ENCODE measurements at regions not wholly inside any gene's neighbourhood (a gene's known extent, or its start where the extent isn't known, plus 50 kb on each side); places are given as distances from the start of the nearest gene placed in this dataset.

- H3K9ac ChIP-seq (ENCODE audit: low read length), result no peak overlapping the region
Observed at GRCh38 chr4:71691416-71692073, 92.3 kb downstream of the GC start.

GRCh38 chr4:71689822-71690221 lies 94.1 kb downstream of the GC start:
- Histone ChIP-seq H3K4me3 (ENCODE audit: insufficient read depth in 1 of 2, low read depth in 1 of 2, low read length in 2 of 2) (no peak overlapping the region), H3K79me1 (replicated peaks; ENCODE audit: low read length, poor library complexity, severe bottlenecking) (no peaks in the 10 kb centered on the region), H3K4me2 (ENCODE audit: low read length, poor library complexity, severe bottlenecking) (no peak overlapping the region), H2BK12ac (ENCODE audit: low read length in 2 of 2) (no peak overlapping the region), H3K18ac (ENCODE audit: low read depth in 1 of 2, low read length in 2 of 2) (no peak overlapping the region), H3K23ac (ENCODE audit: low read length in 2 of 2) (no peak overlapping the region), H3K27me3 (ENCODE audit: control insufficient read depth in 1 of 2, insufficient read depth in 1 of 2, low read length in 2 of 2) (peaks cover 0 to 2% of the 10 kb centered on the region in 2 experiments), H3K14ac (ENCODE audit: low read length in 2 of 2) (no peak overlapping the region), H4K8ac (ENCODE audit: low read length) (no peak overlapping the region), H2BK120ac (ENCODE audit: low read depth, low read length) (no peak overlapping the region), H3K4me1 (ENCODE audit: control insufficient read depth, insufficient read depth, low read depth, low read length) (no peaks in the 10 kb centered on the region), H3K9me3 (ENCODE audit: control insufficient read depth, low read length) (no peaks in the 10 kb centered on the region), H2BK5ac (ENCODE audit: low read depth, low read length, poor library complexity, severe bottlenecking) (no peak overlapping the region), H2AFZ (ENCODE audit: low read depth, low read length) (no peak overlapping the region), H3K4ac (ENCODE audit: low read depth in 1 of 2, low read length in 2 of 2) (no peak overlapping the region), H3K36me3 (ENCODE audit: control insufficient read depth in 1 of 2, insufficient read depth in 2 of 2, low read depth in 1 of 2, low read length in 2 of 2) (no peaks in the 10 kb centered on the region), H2BK15ac (ENCODE audit: low read depth, poor library complexity, severe bottlenecking) (no peak overlapping the region), H4K91ac (ENCODE audit: low read length) (no peak overlapping the region), H2AK5ac (ENCODE audit: low read length, severe bottlenecking) (no peak overlapping the region), H3K27ac (ENCODE audit: low read length, poor library complexity, severe bottlenecking) (no peak overlapping the region), H3K9ac (ENCODE audit: low read length) (no peak overlapping the region)
- WGBS, result 100% methylated on average over 4 of the region's 4 CpGs
- no peak for DNase-seq

More at GRCh38 chr4:71691416-71692073, 92.3 kb downstream of the GC start:
- Histone ChIP-seq H3K79me1 (replicated peaks; ENCODE audit: low read length, poor library complexity, severe bottlenecking) (no peaks in the 10 kb centered on the region), H3K14ac (ENCODE audit: low read length in 2 of 2) (no peak overlapping the region), H3K18ac (ENCODE audit: low read depth in 1 of 2, low read length in 2 of 2) (no peak overlapping the region), H2BK12ac (ENCODE audit: low read length in 2 of 2) (no peak overlapping the region), H3K4me2 (ENCODE audit: low read length, poor library complexity, severe bottlenecking) (no peak overlapping the region), H3K4ac (ENCODE audit: low read depth in 1 of 2, low read length in 2 of 2) (no peak overlapping the region), H3K27ac (ENCODE audit: low read length, poor library complexity, severe bottlenecking) (no peak overlapping the region), H3K9me3 (ENCODE audit: control insufficient read depth, low read length) (no peaks in the 10 kb centered on the region), H3K27me3 (ENCODE audit: control insufficient read depth in 1 of 2, insufficient read depth in 1 of 2, low read length in 2 of 2) (peaks cover 0 to 2% of the 10 kb centered on the region in 2 experiments), H3K23ac (ENCODE audit: low read length in 2 of 2) (no peak overlapping the region), H3K4me3 (ENCODE audit: insufficient read depth in 1 of 2, low read depth in 1 of 2, low read length in 2 of 2) (no peak overlapping the region), H2BK5ac (ENCODE audit: low read depth, low read length, poor library complexity, severe bottlenecking) (no peak overlapping the region), H3K4me1 (ENCODE audit: control insufficient read depth, insufficient read depth, low read depth, low read length) (no peaks in the 10 kb centered on the region), H2BK120ac (ENCODE audit: low read depth, low read length) (no peak overlapping the region), H4K8ac (ENCODE audit: low read length) (no peak overlapping the region), H2AK5ac (ENCODE audit: low read length, severe bottlenecking) (no peak overlapping the region), H3K36me3 (ENCODE audit: control insufficient read depth in 1 of 2, insufficient read depth in 2 of 2, low read depth in 1 of 2, low read length in 2 of 2) (no peaks in the 10 kb centered on the region), H4K91ac (ENCODE audit: low read length) (no peak overlapping the region), H2BK15ac (ENCODE audit: low read depth, poor library complexity, severe bottlenecking) (no peak overlapping the region), H2AFZ (ENCODE audit: low read depth, low read length) (no peak overlapping the region)
- no peak for DNase-seq
- WGBS, result 95% methylated on average over 5 of the region's 6 CpGs

GRCh38 chr4:71687056-71687455 lies 96.8 kb downstream of the GC start:
- no peak for DNase-seq
- H3K4me3 ChIP-seq (ENCODE audit: insufficient read depth in 1 of 2, low read depth in 1 of 2, low read length in 2 of 2), result no peak overlapping the region
- no peak overlapping the region for H3K27ac ChIP-seq (ENCODE audit: low read length, poor library complexity, severe bottlenecking)
- H3K14ac ChIP-seq (ENCODE audit: low read length in 2 of 2), result no peak overlapping the region
- no peak overlapping the region for H3K23ac ChIP-seq (ENCODE audit: low read length in 2 of 2)
- no peaks in the 10 kb centered on the region for H3K4me1 ChIP-seq (ENCODE audit: control insufficient read depth, insufficient read depth, low read depth, low read length)
- no peak overlapping the region for H2BK15ac ChIP-seq (ENCODE audit: low read depth, poor library complexity, severe bottlenecking)
- no peak overlapping the region for H3K4ac ChIP-seq (ENCODE audit: low read depth in 1 of 2, low read length in 2 of 2)
- peaks cover 0 to 2% of the 10 kb centered on the region in 2 experiments for H3K27me3 ChIP-seq (ENCODE audit: control insufficient read depth in 1 of 2, insufficient read depth in 1 of 2, low read length in 2 of 2)
- H4K91ac ChIP-seq (ENCODE audit: low read length), result no peak overlapping the region
- no peak overlapping the region for H2BK12ac ChIP-seq (ENCODE audit: low read length in 2 of 2)
- H2AK5ac ChIP-seq (ENCODE audit: low read length, severe bottlenecking), result no peak overlapping the region
- H3K9me3 ChIP-seq (ENCODE audit: control insufficient read depth, low read length), result no peaks in the 10 kb centered on the region
- H2AFZ ChIP-seq (ENCODE audit: low read depth, low read length), result no peak overlapping the region
- H2BK120ac ChIP-seq (ENCODE audit: low read depth, low read length), result no peak overlapping the region
- H3K36me3 ChIP-seq (ENCODE audit: control insufficient read depth in 1 of 2, insufficient read depth in 2 of 2, low read depth in 1 of 2, low read length in 2 of 2), result no peaks in the 10 kb centered on the region
- no peak overlapping the region for H3K9ac ChIP-seq (ENCODE audit: low read length)
- H3K4me2 ChIP-seq (ENCODE audit: low read length, poor library complexity, severe bottlenecking), result no peak overlapping the region
- H4K8ac ChIP-seq (ENCODE audit: low read length), result no peak overlapping the region
- no peak overlapping the region for H3K18ac ChIP-seq (ENCODE audit: low read depth in 1 of 2, low read length in 2 of 2)
- H2BK5ac ChIP-seq (ENCODE audit: low read depth, low read length, poor library complexity, severe bottlenecking), result no peak overlapping the region
- no peaks in the 10 kb centered on the region for H3K79me1 ChIP-seq (replicated peaks; ENCODE audit: low read length, poor library complexity, severe bottlenecking)

GRCh38 chr4:71685975-71686374 lies 97.9 kb downstream of the GC start:
- H3K27ac ChIP-seq (ENCODE audit: low read length, poor library complexity, severe bottlenecking), result no peak overlapping the region
- no peak overlapping the region for H2BK5ac ChIP-seq (ENCODE audit: low read depth, low read length, poor library complexity, severe bottlenecking)
- H4K91ac ChIP-seq (ENCODE audit: low read length), result no peak overlapping the region
- peaks cover 0 to 2% of the 10 kb centered on the region in 2 experiments for H3K27me3 ChIP-seq (ENCODE audit: control insufficient read depth in 1 of 2, insufficient read depth in 1 of 2, low read length in 2 of 2)
- no peak overlapping the region for H3K4ac ChIP-seq (ENCODE audit: low read depth in 1 of 2, low read length in 2 of 2)
- WGBS, result no CpG with 5 or more reads among the region's 1 CpG
- no peak overlapping the region for H2BK15ac ChIP-seq (ENCODE audit: low read depth, poor library complexity, severe bottlenecking)
- H2AFZ ChIP-seq (ENCODE audit: low read depth, low read length), result no peak overlapping the region
- H3K14ac ChIP-seq (ENCODE audit: low read length in 2 of 2), result no peak overlapping the region
- no peak overlapping the region for H2BK120ac ChIP-seq (ENCODE audit: low read depth, low read length)
- H3K36me3 ChIP-seq (ENCODE audit: control insufficient read depth in 1 of 2, insufficient read depth in 2 of 2, low read depth in 1 of 2, low read length in 2 of 2), result no peaks in the 10 kb centered on the region
- H3K9me3 ChIP-seq (ENCODE audit: control insufficient read depth, low read length), result no peaks in the 10 kb centered on the region
- H3K4me3 ChIP-seq (ENCODE audit: insufficient read depth in 1 of 2, low read depth in 1 of 2, low read length in 2 of 2), result no peak overlapping the region
- H2AK5ac ChIP-seq (ENCODE audit: low read length, severe bottlenecking), result no peak overlapping the region
- H3K4me2 ChIP-seq (ENCODE audit: low read length, poor library complexity, severe bottlenecking), result no peak overlapping the region
- no peak for DNase-seq
- H3K23ac ChIP-seq (ENCODE audit: low read length in 2 of 2), result no peak overlapping the region
- H3K18ac ChIP-seq (ENCODE audit: low read depth in 1 of 2, low read length in 2 of 2), result no peak overlapping the region
- H2BK12ac ChIP-seq (ENCODE audit: low read length in 2 of 2), result no peak overlapping the region
- no peak overlapping the region for H3K9ac ChIP-seq (ENCODE audit: low read length)
- H3K4me1 ChIP-seq (ENCODE audit: control insufficient read depth, insufficient read depth, low read depth, low read length), result no peaks in the 10 kb centered on the region
- no peaks in the 10 kb centered on the region for H3K79me1 ChIP-seq (replicated peaks; ENCODE audit: low read length, poor library complexity, severe bottlenecking)
- H4K8ac ChIP-seq (ENCODE audit: low read length), result no peak overlapping the region

All from mesenchymal stem cell (in vitro differentiated cells and primary cell).